Pancreas (tissue), 10 donors: ENCODE measurements at regions not wholly inside any gene's neighbourhood (a gene's known extent, or its start where the extent isn't known, plus 50 kb on each side); places are given as distances from the start of the nearest gene placed in this dataset.

Experiments used
- ATAC-seq, 4 donors: fragments of 200-7000 bp; cut with Tn5 transposase; one replicate each; pipeline versions ENCODE4 v1.8.0 to v1.9.1; 2020; ENCODE audit warnings: mild to moderate bottlenecking in 4 of 4, moderate library complexity in 4 of 4
- DNase-seq, 6 donors: peaks; one replicate each; pipeline ENCODE4 v3.0.0-alpha.2; 2020
- FAIRE-seq: peaks from 2 replicates; lab custom pipeline; 2012; peaks lifted over from hg19 to GRCh38; lab: Jason Lieb, UNC
- H3K27ac ChIP-seq, 4 donors: fragments of 200-600 bp; sonication (generic); 1 replicate in 3 of 4; 2 replicates in 1 of 4; pipeline versions ENCODE4 v1.5.0 to v1.8.0; 2020
- H3K27me3 ChIP-seq, 4 donors: fragments of 200-600 bp; one replicate each; pipeline ENCODE4 v1.8.0; 2021
- H3K36me3 ChIP-seq, 3 donors: fragments of 200-600 bp; sonication (generic) in 1 of 3; one replicate each; pipeline versions ENCODE4 v1.5.0 to v1.8.0; 2020 to 2021
- H3K4me1 ChIP-seq, 3 donors: fragments of 200-600 bp; one replicate each; pipeline ENCODE4 v1.8.0; 2021
- H3K4me3 ChIP-seq, 4 donors: fragments of 200-600 bp; sonication (generic) in 2 of 4; one replicate each; pipeline versions ENCODE4 v1.5.0 to v1.8.0; 2020 to 2021
- H3K9me3 ChIP-seq, 4 donors: fragments of 200-600 bp; one replicate each; pipeline ENCODE4 v1.8.0; 2021
- CTCF ChIP-seq, 4 donors: fragments of 200-600 bp; sonication (generic) in 3 of 4; IDR thresholded peaks; one replicate each; pipeline versions ENCODE4 v1.5.0 to v1.8.0; 2021; ENCODE audit warnings: antibody characterized with exemption in 4 of 4
- WGBS, 2 donors: extraction: QIAGEN DNeasy Blood & Tissue Kit; methylation state at CpG; one replicate each; pipeline ENCODE4 v1.1.7; 2013; 5-methylcytosine and 5-hydroxymethylcytosine counted together
- intact Hi-C, 3 donors: fragments of 100-400 bp; cut with DNase I; formaldehyde crosslinking; loops; one replicate each; pipeline versions ENCODE4 v1.11.1 to v1.14.2; 2022
- donor health status: healthy with polysubstance abuse.
- donor health status: DM: no; HTN: no; CAD: no; lungs with moderate emphysema.
- donor health status: DM: no; HTN: no; CAD: no.
- donor health status: control.
- donor health status: control.
- donor health status: Bipolar disorder and iron deficiency.
- donor health status: DM: yes; HTN: yes; CAD: no.
- donor health status: DM: no; HTN: no; CAD: no.
- donor health status: DM: no; HTN: no; CAD: no.
- donor health status: DM: yes; HTN: yes; CAD: no.

GRCh38 chr9:28365020-28365640 lies 791.8 kb upstream of the C9orf72 start:
- Histone ChIP-seq H3K36me3 (no peaks in the 10 kb centered on the region), H3K4me1 (no peaks in the 10 kb centered on the region), H3K27me3 (no peaks in the 10 kb centered on the region), H3K27ac (no peak overlapping the region), H3K4me3 (no peak overlapping the region), H3K9me3 (no peaks in the 10 kb centered on the region)
- WGBS, 2 donors, result 20 to 21% methylated on average over 6 of the region's 6 CpGs
- no peak for FAIRE-seq
- intact Hi-C loops, result no loop called here
- no peak for DNase-seq
- TF ChIP-seq CTCF (IDR thresholded peaks at IDR 0.05), result no peak
- no peak for ATAC-seq

- no peak overlapping the region for H3K27ac ChIP-seq
- H3K4me1 ChIP-seq, result no peaks in the 10 kb centered on the region
- ATAC-seq (no peak), FAIRE-seq (no peak), DNase-seq (no peak)
- WGBS, 2 donors, result 80 to 94% methylated on average over 2 of the region's 2 CpGs
- no peak overlapping the region for H3K4me3 ChIP-seq
- no peaks in the 10 kb centered on the region for H3K36me3 ChIP-seq
- H3K9me3 ChIP-seq, result no peaks in the 10 kb centered on the region
- TF ChIP-seq CTCF (IDR thresholded peaks at IDR 0.05), result no peak
- H3K27me3 ChIP-seq, result no peaks in the 10 kb centered on the region
- intact Hi-C loops, result no loop called here
Measured at GRCh38 chr9:28365728-28366127, 792.4 kb upstream of the C9orf72 start.

GRCh38 chr9:28378231-28378630 lies 805.0 kb upstream of the C9orf72 start:
- no peak for TF ChIP-seq CTCF (IDR thresholded peaks at IDR 0.05)
- Histone ChIP-seq H3K4me3 (no peak overlapping the region), H3K27me3 (no peaks in the 10 kb centered on the region), H3K27ac (no peak overlapping the region), H3K36me3 (no peaks in the 10 kb centered on the region), H3K9me3 (no peaks in the 10 kb centered on the region), H3K4me1 (no peaks in the 10 kb centered on the region)
- FAIRE-seq (no peak), DNase-seq (no peak), ATAC-seq (no peak)
- intact Hi-C loops, result no loop called here
- WGBS, 2 donors, result 85 to 97% methylated on average over 1 of the region's 1 CpG

GRCh38 chr9:28379082-28379481 lies 805.8 kb upstream of the C9orf72 start:
- H3K9me3 ChIP-seq, result no peaks in the 10 kb centered on the region
- DNase-seq, result no peak
- no peaks in the 10 kb centered on the region for H3K4me1 ChIP-seq
- FAIRE-seq, result no peak
- H3K27me3 ChIP-seq, result no peaks in the 10 kb centered on the region
- no peaks in the 10 kb centered on the region for H3K36me3 ChIP-seq
- H3K4me3 ChIP-seq, result no peak overlapping the region
- ATAC-seq, result no peak
- no peak overlapping the region for H3K27ac ChIP-seq
- intact Hi-C loops, result no loop called here
- no peak for TF ChIP-seq CTCF (IDR thresholded peaks at IDR 0.05)

- TF ChIP-seq CTCF (IDR thresholded peaks at IDR 0.05), result no peak
- Histone ChIP-seq H3K9me3 (no peaks in the 10 kb centered on the region), H3K27ac (no peak overlapping the region), H3K27me3 (no peaks in the 10 kb centered on the region), H3K4me1 (no peaks in the 10 kb centered on the region), H3K36me3 (no peaks in the 10 kb centered on the region), H3K4me3 (no peak overlapping the region)
- intact Hi-C loops, result no loop called here
- FAIRE-seq (no peak), DNase-seq (no peak), ATAC-seq (no peak)
- WGBS, 2 donors, result 46 to 48% methylated on average over 3 of the region's 3 CpGs
Measured at GRCh38 chr9:28389411-28389810, 816.1 kb upstream of the C9orf72 start.
